Aorta (tissue), 5 donors: ENCODE measurements at regions not wholly inside any gene's neighbourhood (a gene's known extent, or its start where the extent isn't known, plus 50 kb on each side); places are given as distances from the start of the nearest gene placed in this dataset.
"Not testable (repeated sequence)": the region's sequence is repeated elsewhere in the genome, so short reads cannot be mapped to it uniquely, and the experiment has no call there.

ENCODE experiments used
- ATAC-seq: fragments of 200-7000 bp; cut with Tn5 transposase; one replicate; pipeline ENCODE4 v1.9.1; 2022; ENCODE audit warnings: moderate library complexity; ENCODE audit not compliant: low FRiP score
- DNase-seq, 2 donors: peaks; one replicate each; pipeline ENCODE4 v3.0.0-alpha.2; 2020
- H3K27ac ChIP-seq, 2 donors: one replicate each; pipeline ENCODE4 v1.5.1; 2013; ENCODE audit warnings: low read length in 2 of 2, mild to moderate bottlenecking in 2 of 2, moderate library complexity in 2 of 2, control low read depth in 1 of 2, inconsistent platforms in 1 of 2, low read depth in 1 of 2
- H3K27me3 ChIP-seq, 2 donors: one replicate each; pipeline ENCODE4 v1.6.1; 2013; ENCODE audit warnings: control low read depth in 1 of 2, low read length in 1 of 2, mild to moderate bottlenecking in 1 of 2, moderate library complexity in 1 of 2; ENCODE audit not compliant: insufficient read depth in 2 of 2, control insufficient read depth in 1 of 2
- H3K36me3 ChIP-seq, 2 donors: one replicate each; pipeline ENCODE4 v1.6.1; 2013; ENCODE audit warnings: control low read depth in 1 of 2, low read length in 1 of 2, mild to moderate bottlenecking in 1 of 2; ENCODE audit not compliant: insufficient read depth in 2 of 2, control insufficient read depth in 1 of 2
- H3K4me1 ChIP-seq, 2 donors: one replicate each; pipeline ENCODE4 v1.6.1; 2013; ENCODE audit warnings: low read length in 2 of 2, control low read depth in 1 of 2, mild to moderate bottlenecking in 1 of 2, moderate library complexity in 1 of 2; ENCODE audit not compliant: insufficient read depth in 2 of 2, control insufficient read depth in 1 of 2
- H3K4me3 ChIP-seq, 2 donors: one replicate each; pipeline ENCODE4 v1.5.1; 2013; ENCODE audit warnings: low read length in 2 of 2, control low read depth in 1 of 2, mild to moderate bottlenecking in 1 of 2
- H3K9me3 ChIP-seq: one replicate; pipeline ENCODE4 v1.6.1; 2013; ENCODE audit warnings: mild to moderate bottlenecking, low read length; ENCODE audit not compliant: control insufficient read depth
- WGBS, 2 donors: extraction: QIAGEN DNeasy Blood & Tissue Kit; methylation state at CpG; one replicate each; pipeline ENCODE4 v1.1.7; 2013; 5-methylcytosine and 5-hydroxymethylcytosine counted together
- intact Hi-C, 2 donors: fragments of 100-400 bp; cut with DNase I; formaldehyde crosslinking; loops; one replicate each; pipeline versions ENCODE4 v1.14.2 to v1.15.0; 2022
- donor health status: healthy with polysubstance abuse.
- donor health status: Bipolar disorder and iron deficiency.
- donor health status: DM: no; HTN: no; CAD: no.
- donor health status: DM: no; HTN: no; CAD: no.
- donor health status: DM: yes; HTN: yes; CAD: no.

DNA sequence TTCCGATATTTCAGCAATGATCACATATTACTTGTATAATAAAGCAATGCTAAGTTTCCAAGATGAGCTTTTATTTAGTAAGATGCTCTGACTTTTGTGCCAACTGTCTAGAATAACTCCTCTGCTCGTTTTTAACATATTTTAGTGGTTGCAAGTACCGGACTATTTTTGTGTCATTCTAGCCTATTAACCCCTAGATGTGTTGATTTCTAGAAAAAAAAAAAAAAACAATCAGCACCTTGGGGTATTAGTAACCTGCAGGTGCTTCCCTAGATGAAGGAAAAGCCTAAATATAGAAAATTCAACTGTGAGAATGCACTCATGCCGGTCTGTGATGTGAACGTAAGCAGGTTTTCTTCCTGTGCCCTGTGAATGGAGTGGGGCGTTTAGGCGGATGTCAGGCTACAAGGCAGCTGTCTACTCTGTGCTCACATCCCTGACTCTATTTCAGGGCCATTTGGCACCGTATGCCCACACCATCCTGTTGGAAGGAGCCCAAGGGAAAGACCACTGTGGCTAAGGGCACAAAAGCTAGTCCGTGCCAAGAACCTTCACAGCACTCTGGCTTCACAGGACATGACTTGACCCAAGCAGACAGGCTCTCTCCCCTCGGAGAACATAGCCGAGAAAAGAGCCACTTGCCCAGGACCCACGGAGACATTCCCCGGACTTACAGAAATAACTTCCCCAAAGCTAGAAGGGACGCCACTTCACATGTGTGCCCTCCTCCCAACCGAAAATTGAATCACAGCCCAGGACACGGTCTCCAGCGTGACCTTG is 60.9 kb upstream of the AGAP1 start:
- no peak overlapping the region for H3K4me3 ChIP-seq
- no peaks in the 10 kb centered on the region for H3K9me3 ChIP-seq
- WGBS, 2 donors: 7 to 11% methylated on average over 17 of the region's 17 CpGs
- DNase-seq: no peak
- ATAC-seq: peak; percentile 47
- no peaks in the 10 kb centered on the region for H3K27me3 ChIP-seq
- peak overlapping the region in 1 of 2 donors; percentile 68 for H3K27ac ChIP-seq
- no peaks in the 10 kb centered on the region for H3K4me1 ChIP-seq
- no peaks in the 10 kb centered on the region for H3K36me3 ChIP-seq
- intact Hi-C loops: loop anchor here in 1 of 2 donors (10.0 kb wide), 1 partner anchor 162 kb away; no protein-coding TSS in a partner anchor

DNA sequence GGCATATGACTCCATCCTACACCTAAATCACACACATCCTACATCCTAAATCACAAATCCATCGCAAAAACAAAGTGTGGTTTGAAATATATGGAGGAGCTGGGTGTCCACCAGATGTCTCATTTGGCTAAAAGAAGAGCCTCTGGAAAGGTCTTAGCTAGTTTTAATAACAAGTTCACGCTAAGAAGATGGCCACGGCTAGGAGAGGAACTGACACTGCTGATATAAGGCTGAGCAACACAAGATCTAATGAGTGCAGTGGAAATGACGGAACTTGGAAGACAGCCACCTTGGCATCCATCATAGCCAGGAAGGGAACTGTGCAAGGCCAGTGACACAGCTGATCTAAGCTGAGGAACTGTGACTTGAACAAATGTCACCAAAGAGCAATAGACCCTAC is 60.0 kb upstream of the AGAP1 start:
- 21 to 25% methylated on average over 4 of the region's 4 CpGs for WGBS, 2 donors
- Histone ChIP-seq H3K9me3 (no peaks in the 10 kb centered on the region), H3K27ac (no peak overlapping the region), H3K4me1 (no peaks in the 10 kb centered on the region), H3K36me3 (no peaks in the 10 kb centered on the region), H3K27me3 (no peaks in the 10 kb centered on the region), H3K4me3 (no peak overlapping the region)
- DNase-seq (peak in 1 of 2 donors; percentile 83), ATAC-seq (peak; percentile 81)
- intact Hi-C loops: loop anchor here in 1 of 2 donors (10.0 kb wide), 1 partner anchor 161 kb away; no protein-coding TSS in a partner anchor

DNA sequence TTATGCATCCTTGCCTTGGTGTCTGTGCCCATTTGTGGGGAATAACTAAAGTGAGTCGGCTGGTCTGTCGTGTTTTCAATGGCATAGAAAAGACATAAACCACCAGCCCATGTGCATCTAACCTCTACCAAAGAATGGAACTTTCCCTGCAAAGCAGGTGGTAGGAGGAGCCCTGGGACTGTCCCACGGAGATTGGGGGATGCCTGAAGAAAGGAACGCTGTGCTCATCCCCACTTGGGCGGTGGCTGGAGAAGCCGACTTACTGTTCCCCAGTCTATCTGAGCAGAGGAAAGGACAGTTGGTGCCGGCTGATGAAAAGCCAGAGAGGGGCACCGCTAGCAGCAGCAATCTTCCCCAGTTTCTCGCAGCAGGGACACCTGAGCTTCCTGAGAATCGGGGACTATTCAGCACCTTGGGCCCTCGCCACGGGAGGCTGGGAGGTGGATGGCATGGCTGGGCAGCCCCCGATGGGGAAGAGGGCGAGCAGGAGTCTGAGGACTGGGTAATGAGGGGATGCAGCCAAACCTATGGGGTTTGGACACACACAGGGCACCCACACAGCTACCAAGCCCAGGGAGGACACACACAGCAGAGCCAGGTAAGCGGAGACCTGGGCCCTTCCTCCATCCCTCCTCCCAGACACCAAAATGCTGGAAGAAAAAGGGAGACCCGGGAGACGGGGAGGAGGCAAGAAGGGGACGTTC is 53.7 kb upstream of the AGAP1 start:
- no peak overlapping the region for H3K27ac ChIP-seq
- no peaks in the 10 kb centered on the region for H3K36me3 ChIP-seq
- no peak overlapping the region for H3K4me3 ChIP-seq
- 62 to 70% methylated on average over 18 of the region's 18 CpGs for WGBS, 2 donors
- H3K27me3 ChIP-seq: no peaks in the 10 kb centered on the region
- no peaks in the 10 kb centered on the region for H3K9me3 ChIP-seq
- intact Hi-C loops: loop anchor here in 1 of 2 donors (10.0 kb wide), 1 partner anchor 155 kb away; no protein-coding TSS in a partner anchor
- no peak for DNase-seq
- no peak for ATAC-seq
- H3K4me1 ChIP-seq: no peaks in the 10 kb centered on the region

DNA sequence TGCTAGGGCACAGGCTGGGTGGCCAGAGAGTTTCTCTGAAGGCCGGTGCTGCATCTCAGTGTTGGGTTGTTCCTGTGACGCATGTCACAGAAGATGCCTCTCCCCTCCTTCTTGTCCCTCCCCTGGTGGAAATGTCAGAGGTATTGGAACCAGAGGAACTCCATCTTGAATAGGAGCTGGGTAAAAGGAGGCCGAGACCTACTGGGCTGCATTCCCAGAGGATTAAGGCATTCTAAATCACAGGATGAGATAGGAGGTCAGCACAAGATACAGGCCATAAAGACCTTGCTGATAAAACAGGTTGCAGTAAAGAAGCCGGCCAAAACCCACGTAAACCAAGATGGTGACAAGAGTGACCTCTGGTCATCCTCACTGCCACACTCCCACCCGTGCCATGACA is 50.3 kb upstream of the AGAP1 start:
- H3K9me3 ChIP-seq, H3K27me3 ChIP-seq, H3K27ac ChIP-seq, H3K36me3 ChIP-seq, H3K4me1 ChIP-seq, intact Hi-C loops, ATAC-seq, DNase-seq, H3K4me3 ChIP-seq: not testable (repeated sequence)
- WGBS, 2 donors: 75 to 96% methylated on average over 6 of the region's 6 CpGs
